DND-41 (cell line): ENCODE measurements at regions not wholly inside any gene's neighbourhood (a gene's known extent, or its start where the extent isn't known, plus 50 kb on each side); places are given as distances from the start of the nearest gene placed in this dataset.

Experiments
- EZH2 ChIP-seq: IDR thresholded peaks from 3 replicates; pipeline ENCODE4 v1.6.1; 2012; ENCODE audit warnings: borderline replicate concordance, low read depth, mild to moderate bottlenecking, moderate library complexity, low read length, inconsistent platforms; ENCODE audit not compliant: severe bottlenecking
- TF ChIP-seq, protein P1 (sequence below): IDR thresholded peaks from 2 replicates; pipeline ENCODE4 v1.5.1; 2012; ENCODE audit warnings: borderline replicate concordance, low read length, moderate library complexity, mild to moderate bottlenecking; ENCODE audit not compliant: poor library complexity, severe bottlenecking; ENCODE audit errors: extremely low read depth

DNA sequence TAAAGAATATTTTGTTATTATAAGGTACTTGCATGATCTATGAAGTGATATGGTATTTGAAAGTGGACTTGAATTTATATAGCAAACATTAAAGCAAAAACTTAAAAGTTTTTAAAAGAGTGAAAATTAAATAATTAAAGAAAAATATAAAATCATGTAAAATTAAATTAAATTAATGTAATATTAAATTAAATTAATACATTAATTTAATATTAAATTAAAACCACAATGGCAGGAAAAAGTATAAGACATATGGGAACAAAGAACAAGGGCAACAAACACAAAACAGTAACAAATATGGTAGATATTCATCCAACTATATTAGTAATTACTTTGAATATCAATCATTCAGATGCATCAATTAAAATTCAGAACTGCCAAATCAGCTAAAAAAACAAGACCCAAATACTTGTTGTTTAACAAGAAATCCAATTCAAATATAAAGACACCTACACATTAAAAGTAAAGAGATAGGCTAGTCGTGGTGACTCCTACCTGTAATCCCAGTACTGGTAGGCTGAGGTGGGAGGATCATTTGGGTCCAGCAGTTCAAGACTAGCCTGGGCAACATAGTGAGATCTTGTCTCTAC, 992.2 kb upstream of the MIR17HG start:
- TF ChIP-seq, protein P1, sequence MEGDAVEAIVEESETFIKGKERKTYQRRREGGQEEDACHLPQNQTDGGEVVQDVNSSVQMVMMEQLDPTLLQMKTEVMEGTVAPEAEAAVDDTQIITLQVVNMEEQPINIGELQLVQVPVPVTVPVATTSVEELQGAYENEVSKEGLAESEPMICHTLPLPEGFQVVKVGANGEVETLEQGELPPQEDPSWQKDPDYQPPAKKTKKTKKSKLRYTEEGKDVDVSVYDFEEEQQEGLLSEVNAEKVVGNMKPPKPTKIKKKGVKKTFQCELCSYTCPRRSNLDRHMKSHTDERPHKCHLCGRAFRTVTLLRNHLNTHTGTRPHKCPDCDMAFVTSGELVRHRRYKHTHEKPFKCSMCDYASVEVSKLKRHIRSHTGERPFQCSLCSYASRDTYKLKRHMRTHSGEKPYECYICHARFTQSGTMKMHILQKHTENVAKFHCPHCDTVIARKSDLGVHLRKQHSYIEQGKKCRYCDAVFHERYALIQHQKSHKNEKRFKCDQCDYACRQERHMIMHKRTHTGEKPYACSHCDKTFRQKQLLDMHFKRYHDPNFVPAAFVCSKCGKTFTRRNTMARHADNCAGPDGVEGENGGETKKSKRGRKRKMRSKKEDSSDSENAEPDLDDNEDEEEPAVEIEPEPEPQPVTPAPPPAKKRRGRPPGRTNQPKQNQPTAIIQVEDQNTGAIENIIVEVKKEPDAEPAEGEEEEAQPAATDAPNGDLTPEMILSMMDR = no peak
- TF ChIP-seq EZH2 = no peak
